ENCODE measurements at regions not wholly inside any gene's neighbourhood (a gene's known extent, or its start where the extent isn't known, plus 50 kb on each side); places are given as distances from the start of the nearest gene placed in this dataset.
A peak's percentile ranks its signal among the peaks of the same experiment; 100 is the strongest.

- peak overlapping the region; percentile 69 for H3K27ac Mint-ChIP-seq
- ATAC-seq (ENCODE audit: low read depth) (peak; percentile 66), DNase-seq (no peak)
- no peaks in the 10 kb centered on the region for H3K9me3 Mint-ChIP-seq
- no peaks in the 10 kb centered on the region for H3K36me3 Mint-ChIP-seq (ENCODE audit: low read depth)
- peaks cover 27% of the 10 kb centered on the region for H3K4me1 Mint-ChIP-seq
- POLR2A ChIA-PET: interaction anchor here (0.7 to 1.3 kb wide), 4 partner anchors 42 to 499 kb away, joined by 3 to 4 read pairs (median 4); partner anchors contain the start of genes ALG2 and SEC61B
- no peak for TF ChIP-seq CTCF (IDR thresholded peaks at IDR 0.05)
- intact Hi-C loops (cut with micrococcal nuclease): loop anchor here (5.0 kb wide), 1 partner anchor 42 kb away; no protein-coding TSS in a partner anchor
- CTCF ChIA-PET: no interaction called here
- no peaks in the 10 kb centered on the region for H3K27me3 Mint-ChIP-seq
- H3K4me3 Mint-ChIP-seq: peak overlapping the region; percentile 73
These were observed 101.1 kb upstream of the NR4A3 start for GRCh38 chr9:99720455-99721050.

DNA sequence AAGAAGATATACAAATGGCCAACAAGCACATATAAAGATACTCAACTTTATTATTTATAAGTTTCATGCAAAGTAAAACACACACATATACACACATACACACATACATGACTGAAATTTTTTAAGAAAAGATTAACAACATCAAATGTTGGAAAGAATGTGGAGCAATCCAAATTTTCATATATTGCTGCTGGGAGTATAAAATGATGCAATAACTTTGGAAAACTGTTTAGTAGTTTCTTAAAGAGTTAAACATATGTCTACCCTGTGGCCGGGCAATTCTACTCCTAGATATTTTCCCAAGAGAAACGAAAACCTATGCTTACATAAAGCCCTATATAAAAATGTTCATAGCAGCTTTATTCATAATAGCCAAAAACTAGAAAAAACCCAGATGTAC is 99.8 kb upstream of the NR4A3 start:
- intact Hi-C loops (cut with micrococcal nuclease): loop anchor here (5.0 kb wide), 1 partner anchor 40 kb away; no protein-coding TSS in a partner anchor
- H3K27ac Mint-ChIP-seq: no peak overlapping the region
- H3K36me3 Mint-ChIP-seq (ENCODE audit: low read depth): no peaks in the 10 kb centered on the region
- ChIA-PET CTCF (interaction anchor here (0.7 kb wide), 1 partner anchor 379 kb away, joined by 3 read pairs; no protein-coding TSS in a partner anchor), POLR2A (no interaction called here)
- ATAC-seq (ENCODE audit: low read depth): no peak
- H3K4me3 Mint-ChIP-seq: no peak overlapping the region
- no peak for DNase-seq
- no peaks in the 10 kb centered on the region for H3K27me3 Mint-ChIP-seq
- H3K9me3 Mint-ChIP-seq: no peaks in the 10 kb centered on the region
- H3K4me1 Mint-ChIP-seq: peaks cover 27% of the 10 kb centered on the region
- no peak for TF ChIP-seq CTCF (IDR thresholded peaks at IDR 0.05)

DNA sequence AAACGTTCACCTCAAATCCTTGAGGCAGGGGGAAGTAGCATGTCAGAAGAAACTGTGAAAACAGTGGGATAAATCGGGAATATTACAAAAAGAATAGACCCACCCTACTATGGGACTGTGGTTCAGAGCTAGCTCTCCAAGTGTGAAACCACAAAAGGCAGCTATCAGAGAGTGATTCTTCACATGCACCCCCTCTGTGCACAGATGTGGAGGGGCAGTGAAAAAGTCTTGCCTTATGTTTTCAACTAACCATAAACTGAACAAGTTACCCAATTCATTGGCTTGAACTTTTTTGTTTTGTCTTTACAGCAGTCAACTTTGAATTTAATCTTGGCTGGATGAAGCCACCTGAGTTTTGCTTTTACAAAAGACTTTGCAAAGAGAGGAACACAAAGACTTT is 98.8 kb upstream of the NR4A3 start:
- Mint-ChIP-seq H3K4me1 (peaks cover 27% of the 10 kb centered on the region), H3K36me3 (ENCODE audit: low read depth) (no peaks in the 10 kb centered on the region), H3K27me3 (no peaks in the 10 kb centered on the region), H3K27ac (no peak overlapping the region), H3K4me3 (no peak overlapping the region), H3K9me3 (no peaks in the 10 kb centered on the region)
- POLR2A ChIA-PET: no interaction called here
- intact Hi-C loops (cut with micrococcal nuclease): loop anchor here (5.0 kb wide), 1 partner anchor 39 kb away; no protein-coding TSS in a partner anchor
- DNase-seq: no peak
- CTCF ChIA-PET: interaction anchor here (0.8 kb wide), 1 partner anchor 11 kb away, joined by 3 read pairs; no protein-coding TSS in a partner anchor
- TF ChIP-seq CTCF (IDR thresholded peaks at IDR 0.05): no peak
- no peak for ATAC-seq (ENCODE audit: low read depth)

GRCh38 chr9:99724640-99725039 is 97.0 kb upstream of the NR4A3 start:
- DNase-seq: no peak
- POLR2A ChIA-PET: no interaction called here

More at GRCh38 chr9:99724640-99725039, 97.0 kb upstream of the NR4A3 start:
- no peak for ATAC-seq (ENCODE audit: low read depth)
- Mint-ChIP-seq H3K36me3 (ENCODE audit: low read depth) (no peaks in the 10 kb centered on the region), H3K9me3 (no peaks in the 10 kb centered on the region), H3K27ac (no peak overlapping the region), H3K4me3 (no peak overlapping the region), H3K27me3 (no peaks in the 10 kb centered on the region), H3K4me1 (peaks cover 25% of the 10 kb centered on the region)
- intact Hi-C loops (cut with micrococcal nuclease): loop anchor here (5.0 kb wide), 1 partner anchor 38 kb away; no protein-coding TSS in a partner anchor
- CTCF ChIA-PET: no interaction called here
- TF ChIP-seq CTCF (IDR thresholded peaks at IDR 0.05): no peak

All from activated B cell treated with CpG ODN at 0.5 μM for 24 hours (primary cell).